Panc1 (cell line): ENCODE measurements at regions not wholly inside any gene's neighbourhood (a gene's known extent, or its start where the extent isn't known, plus 50 kb on each side); places are given as distances from the start of the nearest gene placed in this dataset.

Experiments
- CTCF ChIP-seq: fragments of 450-650 bp; IDR thresholded peaks from 2 replicates; pipeline ENCODE4 v1.5.1; 2017; ENCODE audit warnings: mild to moderate bottlenecking
- POLR2AphosphoS5 ChIP-seq: IDR thresholded peaks from 2 replicates; pipeline ENCODE4 v1.6.1; 2012; ENCODE audit warnings: mild to moderate bottlenecking, low read depth, low read length, moderate library complexity
- TCF7L2 ChIP-seq: IDR thresholded peaks from 2 replicates; pipeline ENCODE4 v1.6.1; 2011; ENCODE audit warnings: mild to moderate bottlenecking, low read depth, low read length, inconsistent platforms

GRCh38 chr2:128604045-128604444, 285.4 kb upstream of the HS6ST1 start:
- no peak for TF ChIP-seq CTCF
- TF ChIP-seq POLR2AphosphoS5: no peak
- no peak for TF ChIP-seq TCF7L2
